SK-N-SH treated with all-trans-retinoic acid at 6 μM for 48 hours (cell line): ENCODE measurements at regions not wholly inside any gene's neighbourhood (a gene's known extent, or its start where the extent isn't known, plus 50 kb on each side); places are given as distances from the start of the nearest gene placed in this dataset.

ENCODE experiments used
- ARNTL ChIP-seq: fragments of 450-650 bp; formaldehyde crosslinking; IDR thresholded peaks from 2 replicates; pipeline ENCODE4 v1.5.0; 2020; ENCODE audit warnings: low read depth, mild to moderate bottlenecking, moderate library complexity, borderline replicate concordance
- ESRRG ChIP-seq: fragments of 250-450 bp; sonication (Bioruptor Pico); IDR thresholded peaks from 2 replicates; pipeline ENCODE4 v1.6.1; 2021; ENCODE audit warnings: mild to moderate bottlenecking
- PPARA ChIP-seq: fragments of 250-450 bp; sonication (Bioruptor Pico); IDR thresholded peaks from 2 replicates; pipeline ENCODE4 v1.5.0; 2020; ENCODE audit warnings: mild to moderate bottlenecking, borderline replicate concordance
- ZFP3 ChIP-seq: fragments of 250-450 bp; sonication (Bioruptor Pico); IDR thresholded peaks from 2 replicates; pipeline ENCODE4 v1.5.0; 2020; ENCODE audit warnings: mild to moderate bottlenecking, moderate library complexity
- ZFP30 ChIP-seq: fragments of 450-650 bp; formaldehyde crosslinking; IDR thresholded peaks from 2 replicates; pipeline ENCODE4 v1.5.0; 2022; ENCODE audit warnings: mild to moderate bottlenecking, moderate library complexity

GRCh38 chr12:104873374-104873773 lies 84.7 kb downstream of the SLC41A2 start:
- TF ChIP-seq ZFP3 (CRISPR knock-in tag) (no peak), ARNTL (CRISPR knock-in tag) (no peak), ZFP30 (CRISPR knock-in tag) (no peak), ESRRG (CRISPR knock-in tag) (no peak), PPARA (CRISPR knock-in tag) (no peak)
